GM12878 (cell line): ENCODE measurements at regions not wholly inside any gene's neighbourhood (a gene's known extent, or its start where the extent isn't known, plus 50 kb on each side); places are given as distances from the start of the nearest gene placed in this dataset.

Experiments used
- ATAC-seq: fragments of 200-7000 bp; cut with Tn5 transposase; 3 replicates; pipeline ENCODE4 v1.9.1; 2020; ENCODE audit warnings: mild to moderate bottlenecking, moderate library complexity
- BruUV-seq: library from RNA; stranded (reverse); fragments of 400-500 nt; replicated peaks from 2 replicates; lab custom pipeline; 2021; lab: Mats Ljungman, UMichigan
- CTCF ChIA-PET: fragments of 300-600 bp; sonication (Branson Sonifier 250); formaldehyde crosslinking; extraction: SDS; loops from one replicate; lab custom pipeline; 2021; ENCODE audit warnings: inconsistent platforms; lab: Yijun Ruan, JAX
- POLR2A ChIA-PET: fragments of 350-600 bp; formaldehyde crosslinking; extraction: SDS; loops from one replicate; lab custom pipeline; 2021; ENCODE audit warnings: inconsistent platforms; lab: Charles Lee
- RAD21 ChIA-PET: fragments of 300-600 bp; sonication (Branson Sonifier 250); formaldehyde crosslinking; loops from one replicate; lab custom pipeline; 2023; ENCODE audit warnings: antibody characterized with exemption; ENCODE audit not compliant: unreplicated experiment; lab: Charles Lee
- SMC1A ChIA-PET: fragments of 300-600 bp; sonication (Branson Sonifier 250); formaldehyde crosslinking; loops from one replicate; lab custom pipeline; 2023; ENCODE audit not compliant: unreplicated experiment, uncharacterized antibody; lab: Charles Lee
- DNase-seq: peaks from one replicate; pipeline ENCODE4 v3.0.0-alpha.2; 2011; ENCODE audit warnings: low read depth, low spot score
- FAIRE-seq: peaks from 3 replicates; lab custom pipeline; 2011; peaks lifted over from hg19 to GRCh38; lab: Jason Lieb, UNC
- H2AFZ ChIP-seq: 2 replicates; pipeline ENCODE4 v1.6.0; 2011; ENCODE audit warnings: low read depth, low read length, control low read depth; ENCODE audit not compliant: control insufficient read depth
- H3K27ac ChIP-seq: 2 replicates; pipeline ENCODE4 v1.5.1; 2011; ENCODE audit warnings: control low read depth; ENCODE audit not compliant: control insufficient read depth, insufficient read depth
- H3K27me3 ChIP-seq, 2 experiments: replicated peaks in 1 of 2; 2 replicates each; pipeline versions ENCODE4 v1.6.0 to v1.6.1; 2011; ENCODE audit warnings: low read length in 1 of 2; ENCODE audit not compliant: control insufficient read depth in 2 of 2, insufficient read depth in 2 of 2
- H3K36me3 ChIP-seq, 2 experiments: 2 replicates each; pipeline ENCODE4 v1.5.1; 2011; ENCODE audit warnings: low read length in 1 of 2; ENCODE audit not compliant: control insufficient read depth in 2 of 2, insufficient read depth in 2 of 2
- H3K4me1 ChIP-seq: 2 replicates; pipeline ENCODE4 v1.6.1; 2011; ENCODE audit warnings: mild to moderate bottlenecking, low read length, moderate library complexity, mixed read lengths; ENCODE audit not compliant: control insufficient read depth, insufficient read depth
- H3K4me2 ChIP-seq: 2 replicates; pipeline ENCODE4 v1.6.0; 2011; ENCODE audit warnings: control low read depth; ENCODE audit not compliant: control insufficient read depth, insufficient read depth
- H3K4me3 ChIP-seq: fragments of 200-600 bp; sonication (generic); 2 replicates; pipeline ENCODE4 v1.5.1; 2016
- H3K79me2 ChIP-seq: 2 replicates; pipeline ENCODE4 v1.6.0; 2011; ENCODE audit warnings: low read length; ENCODE audit not compliant: control insufficient read depth, insufficient read depth
- H3K9ac ChIP-seq: 2 replicates; pipeline ENCODE4 v1.8.0; 2011; ENCODE audit warnings: low read length, control low read depth, mixed read lengths; ENCODE audit not compliant: control insufficient read depth, insufficient read depth
- H3K9me3 ChIP-seq: replicated peaks from 3 replicates; pipeline ENCODE4 v1.5.1; 2011; ENCODE audit warnings: mild to moderate bottlenecking, low read length; ENCODE audit not compliant: control insufficient read depth, insufficient read depth
- H4K20me1 ChIP-seq: 2 replicates; pipeline ENCODE4 v1.6.0; 2011; ENCODE audit not compliant: control insufficient read depth, insufficient read depth
- ASH2L ChIP-seq: fragments of 300-600, 200-600 bp; sonication (generic); IDR thresholded peaks from 2 replicates; pipeline ENCODE4 v1.6.1; 2017; ENCODE audit warnings: low read depth, mild to moderate bottlenecking, borderline replicate concordance
- BRCA1 ChIP-seq: IDR thresholded peaks from 2 replicates; pipeline ENCODE4 v1.6.1; 2011; ENCODE audit warnings: low read depth, low read length, improper control_type of control experiment
- CBFB ChIP-seq: IDR thresholded peaks from 2 replicates; pipeline ENCODE4 v1.6.1; 2016; ENCODE audit warnings: antibody characterized with exemption, low read depth
- CEBPZ ChIP-seq: fragments of 150-350 bp; IDR thresholded peaks from 2 replicates; pipeline ENCODE4 v1.6.1; 2016; ENCODE audit warnings: low read depth, low read length
- CREB1 ChIP-seq: IDR thresholded peaks from 2 replicates; pipeline ENCODE4 v1.6.1; 2012; ENCODE audit warnings: low read depth, mild to moderate bottlenecking, inconsistent platforms
- ELK1 ChIP-seq: IDR thresholded peaks from 2 replicates; pipeline ENCODE4 v1.6.1; 2012; ENCODE audit warnings: low read depth, low read length, improper control_type of control experiment
- FOXM1 ChIP-seq: IDR thresholded peaks from 2 replicates; pipeline ENCODE4 v1.6.1; 2012; ENCODE audit warnings: low read depth, mild to moderate bottlenecking, inconsistent platforms, low read length, moderate library complexity
- GATAD2B ChIP-seq: fragments of 450-650 bp; conservative IDR thresholded peaks from 2 replicates; pipeline ENCODE4 v1.6.1; 2017; ENCODE audit warnings: low read depth, mild to moderate bottlenecking, moderate library complexity
- HDAC6 ChIP-seq: fragments of 200-600 bp; sonication (generic); IDR thresholded peaks from one replicate; pipeline ENCODE4 v1.8.0; 2017; ENCODE audit warnings: antibody characterized with exemption; ENCODE audit not compliant: unreplicated experiment
- HDGF ChIP-seq: fragments of 450-650 bp; IDR thresholded peaks from 2 replicates; pipeline ENCODE4 v1.6.1; 2016; ENCODE audit warnings: antibody characterized with exemption
- MXI1 ChIP-seq: fragments of 150-350 bp; IDR thresholded peaks from 2 replicates; pipeline ENCODE4 v1.6.1; 2011; ENCODE audit warnings: low read depth, mild to moderate bottlenecking, inconsistent platforms, low read length, improper control_type of control experiment
- MYB ChIP-seq: fragments of 150-350 bp; IDR thresholded peaks from 2 replicates; pipeline ENCODE4 v1.6.1; 2014; ENCODE audit warnings: mild to moderate bottlenecking, low read depth, low read length, borderline replicate concordance
- NR2C2 ChIP-seq: IDR thresholded peaks from 2 replicates; pipeline ENCODE4 v1.6.1; 2011; ENCODE audit warnings: borderline replicate concordance, low read depth; ENCODE audit not compliant: control insufficient read depth, insufficient read length
- REST ChIP-seq: IDR thresholded peaks from 2 replicates; pipeline ENCODE4 v1.6.1; 2012; ENCODE audit warnings: mild to moderate bottlenecking, low read depth, low read length
- SMAD5 ChIP-seq: IDR thresholded peaks from 2 replicates; pipeline ENCODE4 v1.6.1; 2016; ENCODE audit warnings: antibody characterized with exemption, low read depth
- SREBF1 ChIP-seq: IDR thresholded peaks from 2 replicates; pipeline ENCODE4 v1.6.1; 2012; ENCODE audit warnings: mild to moderate bottlenecking, low read length
- SREBF2 ChIP-seq: IDR thresholded peaks from 2 replicates; pipeline ENCODE4 v1.6.1; 2012; ENCODE audit warnings: mild to moderate bottlenecking, low read length
- TCF7 ChIP-seq: IDR thresholded peaks from 2 replicates; pipeline ENCODE4 v1.6.1; 2014; ENCODE audit warnings: antibody characterized with exemption, borderline replicate concordance
- ZNF274 ChIP-seq: IDR thresholded peaks from one replicate; pipeline ENCODE4 v1.8.0; 2011; ENCODE audit not compliant: insufficient read length, insufficient read depth
- ZSCAN29 ChIP-seq: fragments of 450-650 bp; IDR thresholded peaks from 2 replicates; pipeline ENCODE4 v1.6.1; 2017; ENCODE audit warnings: mild to moderate bottlenecking, moderate library complexity
- WGBS: methylation state at CpG from one replicate; pipeline ENCODE4 v1.1.6; 2016; ENCODE audit warnings: low lambda C conversion rate; ENCODE audit not compliant: insufficient replicate concordance, insufficient coverage; ENCODE audit errors: missing lambda C conversion rate; 5-methylcytosine and 5-hydroxymethylcytosine counted together
- in situ Hi-C: fragments of 300-500 bp; cut with MboI; formaldehyde crosslinking; loops from 9 replicates; pipeline ENCODE4 v1.14.3; 2018; ENCODE audit warnings: mixed read lengths
- intact Hi-C: fragments of 100-400 bp; cut with micrococcal nuclease; formaldehyde crosslinking; loops from one replicate; pipeline ENCODE4 v1.14.2; 2022; ENCODE audit not compliant: unreplicated experiment

GRCh38 chr5:43771611-43772031 lies 168.6 kb downstream of the NNT start:
- Histone ChIP-seq H3K79me2 (no peaks in the 10 kb centered on the region), H3K27me3 (no peaks in the 10 kb centered on the region), H3K4me3 (no peak overlapping the region), H3K36me3 (no peaks in the 10 kb centered on the region), H4K20me1 (no peaks in the 10 kb centered on the region), H3K9ac (no peak overlapping the region), H3K4me2 (no peak overlapping the region), H3K27ac (no peak overlapping the region), H2AFZ (no peak overlapping the region), H3K9me3 (no peaks in the 10 kb centered on the region), H3K4me1 (no peaks in the 10 kb centered on the region)
- intact Hi-C loops = no loop called here
- in situ Hi-C loops = no loop called here
- TF ChIP-seq GATAD2B (no peak), TCF7 (no peak), MXI1 (no peak), HDGF (no peak), REST (no peak), ELK1 (no peak), CBFB (no peak), MYB (no peak), ZNF274 (no peak), SREBF2 (no peak), ASH2L (no peak), ZSCAN29 (no peak), FOXM1 (no peak), HDAC6 (no peak), SMAD5 (no peak), BRCA1 (no peak), NR2C2 (no peak), CREB1 (no peak), CEBPZ (no peak), SREBF1 (no peak)
- peak; percentile 68 for ATAC-seq
- no TSS peak for BruUV-seq
- POLR2A ChIA-PET = no interaction called here
- FAIRE-seq = no peak
- RAD21 ChIA-PET = no interaction called here
- no peak for DNase-seq
- CTCF ChIA-PET = no interaction called here
- SMC1A ChIA-PET = no interaction called here
- 67% methylated on average over 3 of the region's 3 CpGs for WGBS
